ENCODE measurements at regions not wholly inside any gene's neighbourhood (a gene's known extent, or its start where the extent isn't known, plus 50 kb on each side); places are given as distances from the start of the nearest gene placed in this dataset.
"Not testable (repeated sequence)": the region's sequence is repeated elsewhere in the genome, so short reads cannot be mapped to it uniquely, and the experiment has no call there.

DNA sequence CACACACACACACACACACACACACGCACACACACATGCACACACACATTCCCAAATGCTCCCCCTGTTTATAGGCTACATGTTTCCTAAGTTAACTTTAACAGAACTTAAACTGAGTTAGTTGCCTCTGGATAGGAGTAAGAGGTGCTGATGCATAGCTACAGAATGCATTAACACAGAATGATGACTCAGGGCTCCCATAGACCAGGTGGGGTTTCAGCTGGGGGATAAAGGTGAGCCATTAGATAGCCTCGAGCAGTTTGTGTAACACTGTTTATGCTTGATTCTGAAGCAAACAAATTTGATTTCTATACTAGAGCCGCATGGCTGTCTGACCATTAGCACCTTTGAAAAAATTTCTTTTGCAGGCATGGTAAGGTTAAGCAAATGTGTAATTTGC is 741.0 kb downstream of the PLCL1 start:
- CTCF ChIA-PET = interaction anchor here (0.9 kb wide), 1 partner anchor 21 kb away, joined by 3 read pairs; no protein-coding TSS in a partner anchor
- Mint-ChIP-seq H3K4me1 (no peaks in the 10 kb centered on the region), H3K27ac (no peak overlapping the region), H3K27me3 (no peaks in the 10 kb centered on the region), H3K9me3 (no peaks in the 10 kb centered on the region), H3K36me3 (no peaks in the 10 kb centered on the region), H3K4me3 (no peak overlapping the region)
- DNase-seq = no peak

DNA sequence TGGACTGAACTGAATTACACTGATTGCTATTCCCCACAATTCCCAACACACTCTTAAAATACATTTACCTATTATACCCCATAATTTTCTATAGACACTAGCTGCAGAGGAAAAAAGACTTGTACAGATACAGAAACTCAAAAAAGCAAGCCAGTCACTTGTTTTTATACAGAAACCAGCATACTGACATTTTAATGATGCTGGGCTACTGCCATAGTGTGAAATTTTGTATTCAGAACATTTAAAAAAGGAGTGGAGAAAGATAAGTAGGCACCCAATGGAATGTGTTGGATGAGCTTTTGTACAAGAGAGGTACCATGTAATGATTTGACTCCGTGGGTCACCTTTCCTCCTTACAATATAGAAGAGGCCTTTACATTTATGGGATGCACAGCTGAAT is 740.1 kb downstream of the PLCL1 start:
- no peaks in the 10 kb centered on the region for H3K36me3 Mint-ChIP-seq
- H3K4me3 Mint-ChIP-seq = no peak overlapping the region
- CTCF ChIA-PET = interaction anchor here (0.9 kb wide), 1 partner anchor 22 kb away, joined by 3 read pairs; no protein-coding TSS in a partner anchor
- H3K27ac Mint-ChIP-seq = no peak overlapping the region
- H3K4me1 Mint-ChIP-seq = no peaks in the 10 kb centered on the region
- no peaks in the 10 kb centered on the region for H3K9me3 Mint-ChIP-seq
- no peaks in the 10 kb centered on the region for H3K27me3 Mint-ChIP-seq
- no peak for DNase-seq

DNA sequence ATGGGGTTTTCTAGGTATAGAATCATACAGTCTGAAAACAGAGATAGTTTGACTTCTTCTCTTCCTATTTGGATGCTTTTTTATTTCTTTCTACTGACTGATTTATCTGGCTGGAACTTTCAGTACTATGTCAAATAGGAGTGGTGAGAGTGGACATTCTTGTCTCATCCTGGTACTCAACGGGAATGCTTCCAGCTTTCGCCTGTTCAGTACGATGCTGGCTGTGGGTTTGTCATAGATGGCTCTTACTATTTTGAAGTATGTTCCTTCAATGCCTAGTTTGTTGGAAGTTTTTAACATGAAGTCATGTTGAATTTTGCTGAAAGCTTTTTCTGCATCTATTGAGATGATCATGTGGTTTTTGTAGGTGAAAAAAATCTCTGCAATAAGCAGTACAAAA is 730.4 kb downstream of the PLCL1 start:
- DNase-seq = no peak
- Mint-ChIP-seq H3K27ac (no peak overlapping the region), H3K9me3 (no peaks in the 10 kb centered on the region), H3K36me3 (no peaks in the 10 kb centered on the region), H3K4me1 (no peaks in the 10 kb centered on the region), H3K27me3 (no peaks in the 10 kb centered on the region), H3K4me3 (no peak overlapping the region)
- CTCF ChIA-PET = no interaction called here

DNA sequence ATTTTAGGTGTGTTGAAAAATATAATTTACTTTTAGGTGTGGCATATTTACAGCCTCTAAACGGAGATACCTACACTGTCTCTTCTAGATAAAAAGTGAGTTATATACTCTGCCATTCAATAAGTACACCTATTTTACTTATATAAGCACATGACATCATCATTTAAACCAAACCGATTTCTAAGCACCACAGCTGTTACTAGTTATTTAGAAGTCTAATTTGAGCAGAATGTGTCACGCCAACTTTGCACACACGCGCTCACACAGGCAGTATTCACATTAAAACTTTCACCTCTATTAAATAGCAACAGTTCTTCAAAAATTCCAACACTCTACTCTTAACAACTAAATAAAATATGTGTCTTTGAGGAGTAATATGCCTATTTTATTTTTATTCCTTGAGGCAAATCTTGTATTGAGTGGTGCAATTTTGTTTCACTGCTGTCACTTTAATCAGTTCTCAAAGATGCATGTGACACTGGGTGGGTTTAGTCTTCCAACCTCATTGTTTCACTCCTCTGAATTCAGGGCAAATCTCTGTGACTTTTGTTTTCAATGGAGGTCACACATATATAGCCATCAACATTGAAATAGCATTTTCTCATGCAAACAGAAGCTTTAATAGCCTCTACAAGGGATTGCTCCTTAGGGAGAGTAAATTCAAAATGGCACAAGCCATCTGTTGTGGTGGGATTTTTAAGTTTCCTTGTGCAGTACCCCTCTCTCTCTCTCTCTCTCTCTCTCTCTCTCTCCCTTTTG is 721.0 kb downstream of the PLCL1 start:
- H3K9me3 Mint-ChIP-seq = no peaks in the 10 kb centered on the region
- no peaks in the 10 kb centered on the region for H3K4me1 Mint-ChIP-seq
- H3K4me3 Mint-ChIP-seq = no peak overlapping the region
- DNase-seq = no peak
- CTCF ChIA-PET = no interaction called here
- H3K36me3 Mint-ChIP-seq = no peaks in the 10 kb centered on the region
- H3K27me3 Mint-ChIP-seq = no peaks in the 10 kb centered on the region
- no peak overlapping the region for H3K27ac Mint-ChIP-seq

DNA sequence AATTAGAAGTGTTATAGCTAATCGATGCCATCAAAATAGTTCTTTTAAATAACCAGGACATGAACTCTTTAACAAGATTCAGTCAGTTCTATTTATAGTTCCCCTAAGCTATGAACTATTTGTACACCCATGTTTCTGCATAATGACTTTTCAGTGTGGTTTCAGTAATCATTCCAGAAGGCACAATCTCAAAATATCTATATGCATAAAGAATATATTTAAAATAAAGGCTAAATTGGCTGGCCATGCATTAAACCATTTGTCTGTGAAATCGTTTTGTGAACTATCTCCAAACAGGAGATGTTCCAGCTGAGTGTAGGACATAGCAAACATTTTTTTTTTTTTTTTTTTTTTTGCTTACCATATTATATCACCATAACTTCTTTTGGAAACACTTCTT is 719.3 kb downstream of the PLCL1 start:
- H3K27ac Mint-ChIP-seq = no peak overlapping the region
- no peaks in the 10 kb centered on the region for H3K27me3 Mint-ChIP-seq
- H3K4me3 Mint-ChIP-seq = no peak overlapping the region
- H3K9me3 Mint-ChIP-seq = no peaks in the 10 kb centered on the region
- no peaks in the 10 kb centered on the region for H3K4me1 Mint-ChIP-seq
- CTCF ChIA-PET = no interaction called here
- no peak for DNase-seq
- no peaks in the 10 kb centered on the region for H3K36me3 Mint-ChIP-seq

DNA sequence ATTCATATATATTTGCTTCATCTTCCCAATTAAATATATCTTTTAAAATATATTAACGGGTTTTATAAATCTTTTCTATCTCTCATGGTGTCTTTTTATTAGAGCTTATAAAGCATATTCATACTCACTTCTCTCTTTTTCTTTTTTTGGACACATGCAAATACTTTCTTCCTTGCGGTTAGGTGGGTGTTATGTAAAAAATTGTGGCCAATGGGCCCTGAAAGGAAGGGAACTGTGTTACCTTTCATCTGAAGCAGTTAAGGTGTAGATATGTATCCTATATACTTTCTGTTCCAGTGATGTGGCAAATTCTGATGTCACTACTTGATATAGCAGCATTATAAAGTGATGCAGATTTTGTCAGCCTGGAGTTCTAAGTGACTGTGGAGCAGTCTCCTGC is 714.5 kb downstream of the PLCL1 start:
- Mint-ChIP-seq H3K4me1 (no peaks in the 10 kb centered on the region), H3K27me3 (no peaks in the 10 kb centered on the region), H3K36me3 (no peaks in the 10 kb centered on the region), H3K9me3 (no peaks in the 10 kb centered on the region), H3K27ac (no peak overlapping the region), H3K4me3 (no peak overlapping the region)
- CTCF ChIA-PET = no interaction called here
- DNase-seq = no peak

DNA sequence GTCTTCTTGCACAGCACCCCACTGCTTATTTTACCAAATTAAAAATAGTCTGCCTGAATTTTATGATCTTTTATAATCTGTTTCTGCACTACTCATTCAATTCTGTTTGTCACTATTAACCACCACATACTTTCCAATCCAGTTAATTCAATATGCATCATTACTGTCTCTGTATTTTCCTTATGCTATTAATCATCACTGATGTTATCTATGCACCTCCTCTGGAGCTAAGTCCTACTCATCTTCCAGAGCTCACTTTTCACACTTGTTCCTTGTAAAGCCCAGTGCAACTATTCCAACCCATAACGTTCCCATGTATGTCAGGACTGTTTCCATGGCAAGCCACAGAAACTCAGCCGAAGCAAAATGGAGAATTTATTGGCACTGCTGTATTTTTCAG is 713.6 kb downstream of the PLCL1 start:
- DNase-seq = no peak
- Mint-ChIP-seq H3K36me3 (no peaks in the 10 kb centered on the region), H3K4me3 (no peak overlapping the region), H3K27me3 (no peaks in the 10 kb centered on the region), H3K27ac (no peak overlapping the region), H3K4me1 (no peaks in the 10 kb centered on the region), H3K9me3 (no peaks in the 10 kb centered on the region)
- CTCF ChIA-PET = no interaction called here

DNA sequence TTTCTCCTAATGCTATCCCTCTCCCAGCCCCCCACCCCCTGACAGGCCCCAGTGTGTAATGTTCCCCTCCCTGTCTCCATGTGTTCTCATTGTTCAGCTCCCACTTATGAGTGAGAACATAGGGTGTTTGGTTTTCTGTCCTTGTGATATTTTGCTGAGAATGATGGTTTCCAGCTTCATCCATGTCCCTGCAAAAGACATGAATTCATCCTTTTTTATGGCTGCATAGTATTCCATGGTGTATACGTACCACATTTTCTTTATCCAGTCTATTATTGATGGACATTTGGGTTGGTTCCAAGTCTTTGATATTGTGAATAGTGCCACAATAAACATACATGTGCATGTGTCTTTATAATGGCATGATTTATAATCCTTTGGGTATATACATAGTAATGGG is 704.2 kb downstream of the PLCL1 start:
- H3K36me3 Mint-ChIP-seq, H3K27me3 Mint-ChIP-seq, H3K4me3 Mint-ChIP-seq, DNase-seq, H3K9me3 Mint-ChIP-seq, CTCF ChIA-PET, H3K27ac Mint-ChIP-seq, H3K4me1 Mint-ChIP-seq: not testable (repeated sequence)

DNA sequence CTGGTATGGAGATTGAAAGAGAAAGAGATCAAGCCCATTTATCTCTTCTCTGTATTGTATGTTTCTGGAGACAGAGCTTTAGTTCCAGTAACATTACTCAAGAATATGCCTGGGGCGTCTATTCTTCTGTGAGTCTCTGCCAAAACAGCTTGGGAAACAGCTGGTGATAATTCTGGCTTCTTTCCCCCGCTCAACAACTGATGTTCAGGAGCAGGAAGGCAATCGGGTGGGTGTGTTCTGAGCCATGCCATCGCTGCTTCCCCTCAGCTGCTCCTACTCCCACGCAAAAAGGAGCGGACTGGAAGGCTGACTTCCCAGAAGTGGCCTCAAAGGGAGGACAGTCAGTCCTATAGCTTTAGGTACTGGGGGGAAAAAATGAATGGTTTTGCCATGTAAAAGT is 695.1 kb downstream of the PLCL1 start:
- H3K36me3 Mint-ChIP-seq = no peaks in the 10 kb centered on the region

DNA sequence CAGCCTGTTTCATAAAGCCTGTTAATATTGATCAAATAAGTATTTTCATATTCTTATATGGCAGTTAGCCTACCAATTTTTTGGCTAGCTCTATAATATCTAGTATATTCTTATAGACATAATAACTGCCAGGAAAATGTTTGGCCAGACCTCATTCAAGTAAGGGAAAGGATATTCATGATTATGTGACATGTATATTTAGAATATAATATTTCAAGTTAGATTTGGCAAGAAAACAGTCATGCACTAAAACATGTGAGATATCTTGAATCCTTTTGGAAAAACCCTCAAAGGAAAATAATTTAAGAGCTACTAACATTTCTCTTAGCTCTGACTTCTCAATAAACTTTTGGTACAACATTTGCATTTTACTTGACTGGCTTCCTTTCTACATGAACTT is 694.1 kb downstream of the PLCL1 start:
- Mint-ChIP-seq H3K4me3 (no peak overlapping the region), H3K36me3 (no peaks in the 10 kb centered on the region), H3K4me1 (no peaks in the 10 kb centered on the region), H3K27ac (no peak overlapping the region), H3K27me3 (no peaks in the 10 kb centered on the region), H3K9me3 (no peaks in the 10 kb centered on the region)
- CTCF ChIA-PET = no interaction called here
- no peak for DNase-seq

More for the DNA sequence above, 695.1 kb downstream of the PLCL1 start:
- DNase-seq = no peak
- Mint-ChIP-seq H3K4me1 (no peaks in the 10 kb centered on the region), H3K4me3 (no peak overlapping the region), H3K27ac (no peak overlapping the region), H3K27me3 (no peaks in the 10 kb centered on the region), H3K9me3 (no peaks in the 10 kb centered on the region)
- CTCF ChIA-PET = no interaction called here

DNA sequence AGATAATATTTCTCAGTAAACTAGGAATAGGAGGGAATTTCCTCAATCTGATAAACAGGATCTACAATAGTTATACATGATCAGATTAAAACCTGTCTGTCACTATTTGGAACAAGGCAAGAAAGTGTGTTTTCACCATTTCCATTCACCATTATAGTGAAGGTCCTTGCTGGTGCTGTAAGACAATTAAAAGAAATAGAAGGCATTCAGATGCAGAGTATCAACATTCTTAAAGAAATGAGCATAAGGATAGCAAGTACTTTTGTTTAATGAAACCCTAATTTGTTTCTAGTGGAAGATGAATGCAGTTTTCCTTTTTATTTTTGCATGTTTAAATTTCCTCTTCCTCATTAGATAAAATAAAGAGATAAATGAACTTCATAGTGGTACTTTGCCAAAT is 693.7 kb downstream of the PLCL1 start:
- H3K4me1 Mint-ChIP-seq = no peaks in the 10 kb centered on the region
- H3K4me3 Mint-ChIP-seq = no peak overlapping the region
- CTCF ChIA-PET = no interaction called here
- DNase-seq = no peak
- no peaks in the 10 kb centered on the region for H3K27me3 Mint-ChIP-seq
- no peaks in the 10 kb centered on the region for H3K36me3 Mint-ChIP-seq
- no peaks in the 10 kb centered on the region for H3K9me3 Mint-ChIP-seq
- H3K27ac Mint-ChIP-seq = no peak overlapping the region

DNA sequence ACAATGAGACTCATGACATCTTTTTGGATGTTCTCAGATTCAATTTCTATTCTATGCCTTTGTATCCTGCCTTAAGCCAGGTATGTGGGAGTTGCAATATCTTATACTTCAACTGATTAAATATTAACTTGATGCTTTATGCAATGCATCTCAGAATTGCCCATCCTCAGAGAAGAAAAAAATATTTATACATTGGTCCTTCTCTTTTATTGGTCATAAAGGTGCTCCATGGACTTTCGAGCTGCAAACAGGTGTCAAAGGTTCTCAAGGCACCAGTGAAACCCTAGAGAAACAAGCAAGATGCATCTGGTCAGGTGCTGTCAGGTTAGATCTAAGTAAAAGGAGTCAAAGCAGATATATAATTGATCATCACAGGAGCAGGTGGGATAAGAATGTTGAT is 690.5 kb downstream of the PLCL1 start:
- Mint-ChIP-seq H3K9me3 (no peaks in the 10 kb centered on the region), H3K27me3 (no peaks in the 10 kb centered on the region), H3K36me3 (no peaks in the 10 kb centered on the region), H3K27ac (no peak overlapping the region), H3K4me1 (no peaks in the 10 kb centered on the region), H3K4me3 (no peak overlapping the region)
- no peak for DNase-seq
- CTCF ChIA-PET = no interaction called here

DNA sequence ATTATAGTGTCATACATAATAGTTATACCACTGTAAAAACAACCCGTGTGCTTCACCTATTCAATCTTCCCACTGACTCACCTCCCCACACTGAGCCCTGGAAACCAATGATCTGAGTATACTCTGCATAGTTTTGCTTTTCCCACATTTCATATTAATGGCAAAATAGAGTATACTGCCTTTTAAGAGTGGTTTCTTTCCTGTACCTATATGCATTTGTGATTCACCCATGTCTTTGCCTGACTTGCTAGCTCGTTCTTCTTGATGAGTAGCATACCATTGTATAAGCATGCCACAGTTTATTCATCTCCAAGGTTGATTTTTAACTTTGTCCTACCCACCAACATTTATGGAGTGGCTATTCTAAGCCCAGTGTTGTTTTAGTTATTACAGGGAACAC is 686.4 kb downstream of the PLCL1 start:
- Mint-ChIP-seq H3K36me3 (no peaks in the 10 kb centered on the region), H3K27ac (no peak overlapping the region), H3K27me3 (no peaks in the 10 kb centered on the region), H3K4me1 (no peaks in the 10 kb centered on the region), H3K4me3 (no peak overlapping the region), H3K9me3 (no peaks in the 10 kb centered on the region)
- DNase-seq = no peak
- CTCF ChIA-PET = no interaction called here

DNA sequence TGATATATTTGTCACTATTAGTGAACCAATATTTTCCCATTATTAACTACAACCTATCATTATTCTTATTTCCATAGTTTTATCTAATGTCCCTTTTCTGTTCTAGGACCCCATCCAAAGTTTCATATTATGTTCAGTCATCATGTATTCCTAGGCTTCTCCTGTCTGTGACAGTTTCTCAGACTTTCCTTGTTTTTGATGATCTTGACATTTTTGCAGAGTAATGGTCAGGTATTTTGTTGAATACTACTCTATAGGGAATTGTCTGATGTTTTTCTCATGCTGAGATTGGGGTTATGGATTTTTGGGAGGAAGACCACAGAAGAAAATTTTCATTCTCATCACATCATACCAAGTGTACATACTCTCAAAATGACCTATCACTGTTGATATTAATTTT is 684.6 kb downstream of the PLCL1 start:
- Mint-ChIP-seq H3K36me3 (no peaks in the 10 kb centered on the region), H3K9me3 (no peaks in the 10 kb centered on the region), H3K27ac (no peak overlapping the region), H3K27me3 (no peaks in the 10 kb centered on the region), H3K4me1 (no peaks in the 10 kb centered on the region), H3K4me3 (no peak overlapping the region)
- CTCF ChIA-PET = no interaction called here
- no peak for DNase-seq

DNA sequence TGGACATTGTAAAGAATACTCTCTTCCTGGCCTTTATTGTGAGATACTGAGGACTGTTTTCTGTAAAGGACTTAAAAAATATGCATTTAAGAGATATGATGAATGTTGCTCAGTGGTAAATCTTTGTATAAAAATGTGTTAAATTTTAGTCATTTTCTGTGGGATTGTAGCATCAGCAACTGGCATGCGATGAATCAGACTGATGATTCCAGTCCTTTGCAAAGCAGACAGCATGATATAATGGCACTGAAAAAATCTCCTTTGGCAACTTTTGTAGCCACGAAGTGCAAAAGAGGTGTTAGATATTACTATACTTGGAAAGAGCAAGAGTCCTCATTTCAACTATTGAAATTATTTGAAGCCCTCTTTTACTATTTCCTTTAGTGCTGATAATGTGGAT is 678.7 kb downstream of the PLCL1 start:
- no peak for DNase-seq
- no peak overlapping the region for H3K4me3 Mint-ChIP-seq
- H3K36me3 Mint-ChIP-seq = no peaks in the 10 kb centered on the region
- CTCF ChIA-PET = no interaction called here
- H3K9me3 Mint-ChIP-seq = no peaks in the 10 kb centered on the region
- no peak overlapping the region for H3K27ac Mint-ChIP-seq
- H3K27me3 Mint-ChIP-seq = no peaks in the 10 kb centered on the region
- no peaks in the 10 kb centered on the region for H3K4me1 Mint-ChIP-seq

DNA sequence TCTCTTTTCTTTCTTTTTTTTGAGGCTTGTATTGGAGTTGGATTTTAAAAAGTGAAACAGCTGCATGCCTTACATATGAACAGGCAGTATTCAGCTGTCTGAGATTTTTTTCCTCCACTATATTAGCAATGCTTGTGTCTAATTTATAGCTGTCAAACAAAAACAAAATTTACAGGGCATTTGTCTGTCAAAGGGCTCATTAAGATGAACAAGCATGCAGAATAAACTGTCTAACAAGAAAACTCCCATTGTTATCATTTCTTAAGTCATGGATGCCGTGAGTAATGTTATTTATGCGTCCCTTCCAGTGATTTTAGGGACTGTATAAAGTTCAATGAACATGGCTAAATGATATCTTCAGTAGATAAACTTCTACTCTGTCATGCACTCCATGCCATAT is 674.7 kb downstream of the PLCL1 start:
- Mint-ChIP-seq H3K27me3 (no peaks in the 10 kb centered on the region), H3K27ac (no peak overlapping the region), H3K36me3 (no peaks in the 10 kb centered on the region), H3K4me3 (no peak overlapping the region), H3K9me3 (no peaks in the 10 kb centered on the region), H3K4me1 (no peaks in the 10 kb centered on the region)
- CTCF ChIA-PET = no interaction called here
- DNase-seq = no peak

All from activated naive CD4-positive, alpha-beta T cell treated with anti-CD3 and anti-CD28 coated beads, Interleukin-2, amount 10 ng/mL, durations not matched to agents 7 days and 5 days (primary cell).